SK-N-SH (cell line): ENCODE measurements at regions not wholly inside any gene's neighbourhood (a gene's known extent, or its start where the extent isn't known, plus 50 kb on each side); places are given as distances from the start of the nearest gene placed in this dataset.

Source experiments
- ELF1 ChIP-seq: IDR thresholded peaks from 2 replicates; pipeline ENCODE4 v1.4.0; 2012
- FOXM1 ChIP-seq: IDR thresholded peaks from 2 replicates; pipeline ENCODE4 v1.4.0; 2012; ENCODE audit warnings: low read depth, mild to moderate bottlenecking
- GABPA ChIP-seq: IDR thresholded peaks from 2 replicates; pipeline ENCODE4 v1.4.0; 2012; ENCODE audit warnings: low read depth, mild to moderate bottlenecking
- MEF2A ChIP-seq: IDR thresholded peaks from 2 replicates; pipeline ENCODE4 v1.4.0; 2012; ENCODE audit warnings: low read depth, borderline replicate concordance
- MXI1 ChIP-seq: IDR thresholded peaks from 2 replicates; pipeline ENCODE4 v1.6.1; 2012; ENCODE audit warnings: mild to moderate bottlenecking, low read depth, low read length, improper control_type of control experiment
- POLR2AphosphoS5 ChIP-seq: IDR thresholded peaks from 2 replicates; pipeline ENCODE4 v1.6.1; 2012; ENCODE audit warnings: low read depth, low read length
- SMC3 ChIP-seq: IDR thresholded peaks from 2 replicates; pipeline ENCODE4 v1.6.1; 2012; ENCODE audit warnings: low read depth, low read length, improper control_type of control experiment
- TEAD4 ChIP-seq: IDR thresholded peaks from 2 replicates; pipeline ENCODE4 v1.4.0; 2012; ENCODE audit warnings: mild to moderate bottlenecking, borderline replicate concordance; ENCODE audit not compliant: insufficient read depth
- YY1 ChIP-seq: IDR thresholded peaks from 2 replicates; pipeline ENCODE4 v1.4.0; 2012; ENCODE audit warnings: low read depth, mild to moderate bottlenecking
- TF ChIP-seq, protein P1 (sequence below): IDR thresholded peaks from 2 replicates; pipeline ENCODE4; 2012
- TF ChIP-seq, protein P2 (sequence below): fragments of 200-600 bp; sonication (generic); IDR thresholded peaks from 2 replicates; pipeline ENCODE4 v1.6.1; 2017; ENCODE audit warnings: antibody characterized with exemption, mild to moderate bottlenecking, moderate library complexity
- TF ChIP-seq, protein P3 (sequence below): IDR thresholded peaks from 2 replicates; pipeline ENCODE4 v1.4.0; 2012; ENCODE audit warnings: low read depth
- TF ChIP-seq, protein P4 (sequence below): IDR thresholded peaks from 2 replicates; pipeline ENCODE4 v1.6.1; 2012; ENCODE audit warnings: mild to moderate bottlenecking, low read depth, low read length, moderate library complexity
- TF ChIP-seq, protein P5 (sequence below): fragments of 150-350 bp; IDR thresholded peaks from 2 replicates; pipeline ENCODE4 v1.6.1; 2017; ENCODE audit warnings: antibody characterized with exemption, low read length, low read depth, borderline replicate concordance

DNA sequence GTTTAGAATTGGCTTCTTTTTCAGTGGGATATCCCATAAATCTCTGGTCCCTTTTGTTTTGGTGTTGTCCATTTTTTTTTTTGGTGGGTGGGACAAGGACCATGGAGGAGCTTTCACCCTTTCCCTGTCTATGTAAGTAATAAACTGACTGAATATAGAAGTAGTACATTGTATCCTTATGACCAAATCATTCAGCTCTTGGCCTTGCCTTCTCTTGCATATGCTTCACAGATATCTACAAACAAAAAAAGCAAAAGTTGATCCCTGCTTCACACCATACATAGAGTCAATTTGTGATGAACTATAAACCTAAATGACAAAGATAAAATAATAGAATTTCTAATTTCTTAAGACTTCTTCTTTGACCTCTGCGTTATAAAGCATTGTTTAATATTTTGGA, 59.8 kb downstream of the SIX1 start:
- TF ChIP-seq FOXM1 (no peak), POLR2AphosphoS5 (no peak), TEAD4 (no peak), YY1 (no peak), MEF2A (no peak), ELF1 (no peak), MXI1 (no peak), SMC3 (no peak), GABPA (no peak)
- TF ChIP-seq, protein P1, sequence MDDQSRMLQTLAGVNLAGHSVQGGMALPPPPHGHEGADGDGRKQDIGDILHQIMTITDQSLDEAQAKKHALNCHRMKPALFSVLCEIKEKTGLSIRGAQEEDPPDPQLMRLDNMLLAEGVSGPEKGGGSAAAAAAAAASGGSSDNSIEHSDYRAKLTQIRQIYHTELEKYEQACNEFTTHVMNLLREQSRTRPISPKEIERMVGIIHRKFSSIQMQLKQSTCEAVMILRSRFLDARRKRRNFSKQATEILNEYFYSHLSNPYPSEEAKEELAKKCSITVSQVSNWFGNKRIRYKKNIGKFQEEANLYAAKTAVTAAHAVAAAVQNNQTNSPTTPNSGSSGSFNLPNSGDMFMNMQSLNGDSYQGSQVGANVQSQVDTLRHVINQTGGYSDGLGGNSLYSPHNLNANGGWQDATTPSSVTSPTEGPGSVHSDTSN: no peak
- TF ChIP-seq, protein P2, sequence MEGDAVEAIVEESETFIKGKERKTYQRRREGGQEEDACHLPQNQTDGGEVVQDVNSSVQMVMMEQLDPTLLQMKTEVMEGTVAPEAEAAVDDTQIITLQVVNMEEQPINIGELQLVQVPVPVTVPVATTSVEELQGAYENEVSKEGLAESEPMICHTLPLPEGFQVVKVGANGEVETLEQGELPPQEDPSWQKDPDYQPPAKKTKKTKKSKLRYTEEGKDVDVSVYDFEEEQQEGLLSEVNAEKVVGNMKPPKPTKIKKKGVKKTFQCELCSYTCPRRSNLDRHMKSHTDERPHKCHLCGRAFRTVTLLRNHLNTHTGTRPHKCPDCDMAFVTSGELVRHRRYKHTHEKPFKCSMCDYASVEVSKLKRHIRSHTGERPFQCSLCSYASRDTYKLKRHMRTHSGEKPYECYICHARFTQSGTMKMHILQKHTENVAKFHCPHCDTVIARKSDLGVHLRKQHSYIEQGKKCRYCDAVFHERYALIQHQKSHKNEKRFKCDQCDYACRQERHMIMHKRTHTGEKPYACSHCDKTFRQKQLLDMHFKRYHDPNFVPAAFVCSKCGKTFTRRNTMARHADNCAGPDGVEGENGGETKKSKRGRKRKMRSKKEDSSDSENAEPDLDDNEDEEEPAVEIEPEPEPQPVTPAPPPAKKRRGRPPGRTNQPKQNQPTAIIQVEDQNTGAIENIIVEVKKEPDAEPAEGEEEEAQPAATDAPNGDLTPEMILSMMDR: no peak
- TF ChIP-seq, protein P3, sequence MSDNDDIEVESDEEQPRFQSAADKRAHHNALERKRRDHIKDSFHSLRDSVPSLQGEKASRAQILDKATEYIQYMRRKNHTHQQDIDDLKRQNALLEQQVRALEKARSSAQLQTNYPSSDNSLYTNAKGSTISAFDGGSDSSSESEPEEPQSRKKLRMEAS: no peak
- TF ChIP-seq, protein P4, sequence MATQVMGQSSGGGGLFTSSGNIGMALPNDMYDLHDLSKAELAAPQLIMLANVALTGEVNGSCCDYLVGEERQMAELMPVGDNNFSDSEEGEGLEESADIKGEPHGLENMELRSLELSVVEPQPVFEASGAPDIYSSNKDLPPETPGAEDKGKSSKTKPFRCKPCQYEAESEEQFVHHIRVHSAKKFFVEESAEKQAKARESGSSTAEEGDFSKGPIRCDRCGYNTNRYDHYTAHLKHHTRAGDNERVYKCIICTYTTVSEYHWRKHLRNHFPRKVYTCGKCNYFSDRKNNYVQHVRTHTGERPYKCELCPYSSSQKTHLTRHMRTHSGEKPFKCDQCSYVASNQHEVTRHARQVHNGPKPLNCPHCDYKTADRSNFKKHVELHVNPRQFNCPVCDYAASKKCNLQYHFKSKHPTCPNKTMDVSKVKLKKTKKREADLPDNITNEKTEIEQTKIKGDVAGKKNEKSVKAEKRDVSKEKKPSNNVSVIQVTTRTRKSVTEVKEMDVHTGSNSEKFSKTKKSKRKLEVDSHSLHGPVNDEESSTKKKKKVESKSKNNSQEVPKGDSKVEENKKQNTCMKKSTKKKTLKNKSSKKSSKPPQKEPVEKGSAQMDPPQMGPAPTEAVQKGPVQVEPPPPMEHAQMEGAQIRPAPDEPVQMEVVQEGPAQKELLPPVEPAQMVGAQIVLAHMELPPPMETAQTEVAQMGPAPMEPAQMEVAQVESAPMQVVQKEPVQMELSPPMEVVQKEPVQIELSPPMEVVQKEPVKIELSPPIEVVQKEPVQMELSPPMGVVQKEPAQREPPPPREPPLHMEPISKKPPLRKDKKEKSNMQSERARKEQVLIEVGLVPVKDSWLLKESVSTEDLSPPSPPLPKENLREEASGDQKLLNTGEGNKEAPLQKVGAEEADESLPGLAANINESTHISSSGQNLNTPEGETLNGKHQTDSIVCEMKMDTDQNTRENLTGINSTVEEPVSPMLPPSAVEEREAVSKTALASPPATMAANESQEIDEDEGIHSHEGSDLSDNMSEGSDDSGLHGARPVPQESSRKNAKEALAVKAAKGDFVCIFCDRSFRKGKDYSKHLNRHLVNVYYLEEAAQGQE: no peak
- TF ChIP-seq, protein P5, sequence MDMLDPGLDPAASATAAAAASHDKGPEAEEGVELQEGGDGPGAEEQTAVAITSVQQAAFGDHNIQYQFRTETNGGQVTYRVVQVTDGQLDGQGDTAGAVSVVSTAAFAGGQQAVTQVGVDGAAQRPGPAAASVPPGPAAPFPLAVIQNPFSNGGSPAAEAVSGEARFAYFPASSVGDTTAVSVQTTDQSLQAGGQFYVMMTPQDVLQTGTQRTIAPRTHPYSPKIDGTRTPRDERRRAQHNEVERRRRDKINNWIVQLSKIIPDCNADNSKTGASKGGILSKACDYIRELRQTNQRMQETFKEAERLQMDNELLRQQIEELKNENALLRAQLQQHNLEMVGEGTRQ: no peak
